PC-3 (cell line): ENCODE measurements at regions not wholly inside any gene's neighbourhood (a gene's known extent, or its start where the extent isn't known, plus 50 kb on each side); places are given as distances from the start of the nearest gene placed in this dataset.

Source experiments
- ATAC-seq: fragments of 200-7000 bp; cut with Tn5 transposase; 2 replicates; pipeline ENCODE4 v1.9.1; 2020; ENCODE audit warnings: mild to moderate bottlenecking, moderate library complexity
- BruUV-seq: library from RNA; stranded (reverse); fragments of 400-500 nt; replicated peaks from 2 replicates; lab custom pipeline; 2021; lab: Mats Ljungman, UMichigan
- CTCF ChIA-PET: fragments of 300-600 bp; sonication (Branson Sonifier 250); formaldehyde crosslinking; loops from one replicate; lab custom pipeline; 2022; ENCODE audit warnings: antibody characterized with exemption; lab: Charles Lee
- POLR2A ChIA-PET: fragments of 300-600 bp; sonication (Branson Sonifier 250); formaldehyde crosslinking; loops from one replicate; lab custom pipeline; 2022; ENCODE audit warnings: antibody characterized with exemption; ENCODE audit not compliant: unreplicated experiment; lab: Charles Lee
- DNase-seq: peaks from one replicate; pipeline ENCODE4 v3.0.0-alpha.2; 2015
- H2AFZ ChIP-seq: fragments of 300-600 bp; sonication (generic); 2 replicates; pipeline ENCODE4 v1.6.0; 2016; ENCODE audit warnings: antibody characterized with exemption, low read length
- H3F3A ChIP-seq: fragments of 300-600 bp; sonication (generic); one replicate; pipeline ENCODE4 v1.6.0; 2017; ENCODE audit warnings: antibody characterized with exemption, low read length, control low read depth, mild to moderate bottlenecking; ENCODE audit not compliant: unreplicated experiment
- H3K27ac ChIP-seq: fragments of 300-600 bp; sonication (generic); 2 replicates; pipeline ENCODE4 v1.5.1; 2016; ENCODE audit warnings: mild to moderate bottlenecking, low read length
- H3K27me3 ChIP-seq: fragments of 300-600 bp; sonication (generic); 2 replicates; pipeline ENCODE4 v1.6.1; 2016; ENCODE audit warnings: low read length, mixed read lengths
- H3K36me3 ChIP-seq: fragments of 300-600 bp; sonication (generic); 2 replicates; pipeline ENCODE4 v1.6.1; 2016; ENCODE audit warnings: low read depth, mixed run types, low read length, mixed read lengths
- H3K4me1 ChIP-seq: fragments of 300-600 bp; sonication (generic); 2 replicates; pipeline ENCODE4 v1.5.1; 2016; ENCODE audit warnings: low read length; ENCODE audit not compliant: insufficient read depth
- H3K4me2 ChIP-seq: fragments of 300-600 bp; sonication (generic); 2 replicates; pipeline ENCODE4 v1.6.0; 2016; ENCODE audit warnings: low read length
- H3K4me3 ChIP-seq: fragments of 300-600 bp; sonication (generic); 2 replicates; pipeline ENCODE4 v1.5.1; 2016; ENCODE audit warnings: mild to moderate bottlenecking, low read length, mixed read lengths
- H3K79me2 ChIP-seq: fragments of 300-600 bp; sonication (generic); 2 replicates; pipeline ENCODE4 v1.6.1; 2017; ENCODE audit warnings: low read length, mixed read lengths
- H3K9ac ChIP-seq: fragments of 300-600 bp; sonication (generic); 2 replicates; pipeline ENCODE4 v1.6.0; 2016; ENCODE audit warnings: mild to moderate bottlenecking, low read length
- H3K9me2 ChIP-seq: fragments of 300-600 bp; sonication (generic); replicated peaks from 2 replicates; pipeline ENCODE4 v1.6.1; 2016; ENCODE audit warnings: mixed run types, low read length, mixed read lengths
- H3K9me3 ChIP-seq: fragments of 300-600 bp; sonication (generic); 2 replicates; pipeline ENCODE4 v1.6.1; 2016; ENCODE audit warnings: low read length, mixed read lengths
- H4K20me1 ChIP-seq: fragments of 300-600 bp; sonication (generic); 2 replicates; pipeline ENCODE4 v1.6.1; 2016; ENCODE audit warnings: low read length, mixed read lengths
- CTCF ChIP-seq: fragments of 300-600 bp; sonication (generic); conservative IDR thresholded peaks from 2 replicates; pipeline ENCODE4 v1.5.1; 2017; ENCODE audit warnings: antibody characterized with exemption, low read depth, mild to moderate bottlenecking, low read length
- EZH2 ChIP-seq: fragments of 300-600 bp; sonication (generic); IDR thresholded peaks from one replicate; pipeline ENCODE4 v1.6.1; 2017; ENCODE audit warnings: antibody characterized with exemption, mild to moderate bottlenecking, low read length; ENCODE audit not compliant: unreplicated experiment
- EZH2phosphoT487 ChIP-seq: fragments of 300-600 bp; sonication (generic); IDR thresholded peaks from 2 replicates; pipeline ENCODE4 v1.6.1; 2018; ENCODE audit warnings: mild to moderate bottlenecking, antibody characterized with exemption, low read length, borderline replicate concordance
- intact Hi-C: fragments of 100-400 bp; cut with micrococcal nuclease; formaldehyde crosslinking; loops from 2 replicates; pipeline ENCODE4 v1.9.0; 2023

- no peak overlapping the region for H3K27ac ChIP-seq
- ATAC-seq, result no peak
These were observed 201.5 kb downstream of the UACA start for GRCh38 chr15:70561885-70562284.

GRCh38 chr15:70560617-70561328 lies 202.6 kb downstream of the UACA start:
- Histone ChIP-seq H3K9me2 (no peaks in the 10 kb centered on the region), H3K27me3 (no peaks in the 10 kb centered on the region), H3K4me3 (no peak overlapping the region), H3K79me2 (no peaks in the 10 kb centered on the region), H2AFZ (no peak overlapping the region), H3K36me3 (no peaks in the 10 kb centered on the region), H4K20me1 (no peaks in the 10 kb centered on the region), H3K9ac (no peak overlapping the region), H3K27ac (no peak overlapping the region), H3F3A (no peaks in the 10 kb centered on the region), H3K4me2 (no peak overlapping the region), H3K4me1 (no peaks in the 10 kb centered on the region), H3K9me3 (no peaks in the 10 kb centered on the region)
- ATAC-seq, result no peak
- POLR2A ChIA-PET, result no interaction called here
- DNase-seq, result no peak
- CTCF ChIA-PET, result no interaction called here
- BruUV-seq, result no TSS peak
- TF ChIP-seq EZH2 (no peak), EZH2phosphoT487 (no peak), CTCF (no peak)
- intact Hi-C loops, result no loop called here

More at GRCh38 chr15:70561885-70562284, 201.5 kb downstream of the UACA start:
- H3K36me3 ChIP-seq, result no peaks in the 10 kb centered on the region
- H4K20me1 ChIP-seq, result no peaks in the 10 kb centered on the region
- DNase-seq, result no peak
- no peaks in the 10 kb centered on the region for H3K27me3 ChIP-seq
- intact Hi-C loops, result no loop called here
- H3K9me3 ChIP-seq, result no peaks in the 10 kb centered on the region
- BruUV-seq, result no TSS peak
- ChIA-PET CTCF (no interaction called here), POLR2A (no interaction called here)
- H3F3A ChIP-seq, result no peaks in the 10 kb centered on the region
- no peaks in the 10 kb centered on the region for H3K79me2 ChIP-seq
- no peak overlapping the region for H2AFZ ChIP-seq
- H3K4me1 ChIP-seq, result no peaks in the 10 kb centered on the region
- H3K9ac ChIP-seq, result no peak overlapping the region
- H3K4me2 ChIP-seq, result no peak overlapping the region
- no peak for TF ChIP-seq CTCF
- TF ChIP-seq EZH2, result no peak
- TF ChIP-seq EZH2phosphoT487, result no peak
- H3K4me3 ChIP-seq, result no peak overlapping the region
- H3K9me2 ChIP-seq, result no peaks in the 10 kb centered on the region

DNA sequence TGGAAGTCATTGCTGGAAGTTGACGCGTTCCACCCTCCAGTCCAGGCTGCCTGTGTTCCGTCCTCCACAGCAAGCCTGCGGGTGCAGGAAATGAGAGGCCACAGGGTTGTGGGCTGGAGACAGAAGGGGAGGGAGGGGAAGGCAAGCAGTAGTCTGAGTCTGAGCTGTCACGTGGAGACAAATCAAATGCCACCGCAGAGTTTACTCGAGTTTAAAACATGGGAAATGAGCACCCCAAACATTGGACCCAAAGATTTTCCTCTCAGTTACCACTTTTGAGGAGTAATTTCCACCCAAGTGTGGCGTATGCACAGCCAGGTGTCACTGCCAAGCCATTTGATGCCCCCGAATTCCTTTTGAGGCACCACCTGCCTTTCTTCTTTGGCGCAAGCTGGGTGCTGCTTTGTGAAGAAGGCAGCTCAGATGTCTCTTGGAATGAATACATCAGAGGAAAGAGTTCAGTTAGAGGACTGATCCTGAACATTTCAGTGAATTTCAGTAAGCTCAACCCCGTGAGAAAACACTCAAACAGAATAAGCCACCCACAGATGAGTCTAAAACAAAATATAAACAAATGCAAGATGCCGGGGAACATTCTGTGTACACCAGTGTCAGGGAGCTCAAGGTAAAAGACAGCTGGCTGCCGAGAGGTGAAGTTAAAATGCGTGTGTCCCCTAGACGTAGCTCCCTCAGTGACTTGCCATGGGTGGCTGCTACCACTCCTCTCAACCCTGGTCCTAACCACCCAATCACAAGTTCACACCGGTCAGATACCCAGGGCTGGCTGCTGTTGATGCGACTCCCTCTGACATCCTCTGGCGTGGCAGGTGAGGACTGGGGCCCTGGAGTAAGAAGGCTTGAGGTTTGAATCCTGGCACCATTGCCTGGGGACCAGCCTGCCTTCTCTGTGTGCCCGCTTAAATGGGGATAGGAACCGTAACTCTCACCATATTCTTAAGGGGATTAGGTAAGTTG lies 203.8 kb downstream of the UACA start:
- no peak overlapping the region for H2AFZ ChIP-seq
- BruUV-seq, result no TSS peak
- no peak overlapping the region for H3K9ac ChIP-seq
- CTCF ChIA-PET, result no interaction called here
- H3F3A ChIP-seq, result no peaks in the 10 kb centered on the region
- no peaks in the 10 kb centered on the region for H3K9me2 ChIP-seq
- POLR2A ChIA-PET, result no interaction called here
- intact Hi-C loops, result no loop called here
- H3K9me3 ChIP-seq, result no peaks in the 10 kb centered on the region
- no peak overlapping the region for H3K4me2 ChIP-seq
- H3K79me2 ChIP-seq, result no peaks in the 10 kb centered on the region
- H3K36me3 ChIP-seq, result no peaks in the 10 kb centered on the region
- ATAC-seq (no peak), DNase-seq (no peak)
- no peaks in the 10 kb centered on the region for H3K4me1 ChIP-seq
- H4K20me1 ChIP-seq, result no peaks in the 10 kb centered on the region
- no peak overlapping the region for H3K27ac ChIP-seq
- no peaks in the 10 kb centered on the region for H3K27me3 ChIP-seq
- TF ChIP-seq CTCF, result no peak
- TF ChIP-seq EZH2phosphoT487, result no peak
- TF ChIP-seq EZH2, result no peak
- H3K4me3 ChIP-seq, result no peak overlapping the region
